Cardiac muscle cell (in vitro differentiated cells and primary cell): ENCODE measurements at regions not wholly inside any gene's neighbourhood (a gene's known extent, or its start where the extent isn't known, plus 50 kb on each side); places are given as distances from the start of the nearest gene placed in this dataset.

Experiments used
- DNase-seq, 2 donors: peaks; one replicate each; pipeline versions ENCODE4 v3.0.0 to v3.0.0-alpha.2; 2010 to 2017; ENCODE audit warnings: low read depth in 1 of 2, low spot score in 1 of 2
- H3K27ac ChIP-seq: fragments of 200-600 bp; sonication (generic); 2 replicates; pipeline ENCODE4 v1.5.1; 2016
- H3K27me3 ChIP-seq: fragments of 200-600 bp; sonication (generic); 2 replicates; pipeline ENCODE4 v1.6.0; 2016; ENCODE audit warnings: control low read depth
- H3K36me3 ChIP-seq: fragments of 200-600 bp; sonication (generic); 2 replicates; pipeline ENCODE4 v1.5.1; 2016; ENCODE audit warnings: control low read depth
- H3K4me1 ChIP-seq: fragments of 200-600 bp; sonication (generic); 2 replicates; pipeline ENCODE4 v1.8.1; 2017; ENCODE audit warnings: low read depth, mild to moderate bottlenecking, mixed run types
- H3K4me3 ChIP-seq: fragments of 200-600 bp; sonication (generic); 2 replicates; pipeline ENCODE4 v1.5.1; 2016; ENCODE audit warnings: mild to moderate bottlenecking
- H3K9me3 ChIP-seq: fragments of 200-600 bp; sonication (generic); 2 replicates; pipeline ENCODE4 v1.5.1; 2017; ENCODE audit warnings: low read depth, mild to moderate bottlenecking, control low read depth
- CTCF ChIP-seq: IDR thresholded peaks from 2 replicates; pipeline ENCODE4 v1.5.1; 2012; ENCODE audit warnings: low read depth, mild to moderate bottlenecking, low read length

DNA sequence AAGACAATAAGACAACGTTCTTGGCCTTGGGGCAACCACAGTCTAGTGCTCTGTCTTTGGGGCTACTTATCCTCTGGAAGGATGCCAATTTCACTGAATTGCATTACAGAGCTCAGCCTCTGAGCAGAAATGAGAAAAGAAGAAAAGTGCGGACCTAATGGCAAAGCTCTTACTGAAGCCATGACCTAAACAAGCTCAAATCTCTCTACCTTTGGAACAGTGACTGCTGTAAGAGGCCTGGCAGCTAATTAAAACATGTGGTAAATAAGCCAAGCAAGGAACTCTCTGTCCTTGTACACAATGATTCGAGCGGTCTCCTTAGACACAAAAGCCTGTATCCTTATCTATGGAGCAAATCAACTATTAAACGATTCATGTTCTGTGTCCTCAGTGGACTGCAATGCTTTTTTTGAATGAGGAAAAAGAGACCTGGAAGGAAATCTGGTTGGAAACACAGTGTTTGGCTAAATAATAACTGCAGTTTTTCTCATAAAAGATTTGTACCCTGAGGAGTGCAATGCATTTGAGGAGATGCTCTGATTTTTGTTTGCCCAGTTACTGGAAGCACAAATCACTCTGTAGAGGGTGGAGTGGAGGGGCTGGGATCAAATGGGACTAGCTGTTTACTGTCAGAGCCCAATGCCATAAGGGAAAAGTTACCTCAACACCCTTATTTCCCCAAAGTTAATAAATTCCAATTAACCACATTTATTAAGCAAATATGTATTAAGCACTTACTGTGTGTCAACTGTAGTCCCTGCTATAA is 113.9 kb downstream of the NDUFA12 start:
- Histone ChIP-seq H3K36me3 (no peaks in the 10 kb centered on the region), H3K4me1 (no peaks in the 10 kb centered on the region), H3K27ac (no peak overlapping the region), H3K4me3 (no peak overlapping the region), H3K9me3 (no peaks in the 10 kb centered on the region), H3K27me3 (peaks cover 4% of the 10 kb centered on the region)
- DNase-seq, result peak in 1 of 2 donors; percentile 3
- TF ChIP-seq CTCF, result no peak

GRCh38 chr12:94879542-94879941 is 124.0 kb downstream of the NDUFA12 start:
- DNase-seq, result peak; percentile 17 to 75
- Histone ChIP-seq H3K4me1 (no peaks in the 10 kb centered on the region), H3K27ac (no peak overlapping the region), H3K9me3 (no peaks in the 10 kb centered on the region), H3K36me3 (no peaks in the 10 kb centered on the region), H3K4me3 (no peak overlapping the region), H3K27me3 (peaks cover 35% of the 10 kb centered on the region)
- TF ChIP-seq CTCF, result no peak

DNA sequence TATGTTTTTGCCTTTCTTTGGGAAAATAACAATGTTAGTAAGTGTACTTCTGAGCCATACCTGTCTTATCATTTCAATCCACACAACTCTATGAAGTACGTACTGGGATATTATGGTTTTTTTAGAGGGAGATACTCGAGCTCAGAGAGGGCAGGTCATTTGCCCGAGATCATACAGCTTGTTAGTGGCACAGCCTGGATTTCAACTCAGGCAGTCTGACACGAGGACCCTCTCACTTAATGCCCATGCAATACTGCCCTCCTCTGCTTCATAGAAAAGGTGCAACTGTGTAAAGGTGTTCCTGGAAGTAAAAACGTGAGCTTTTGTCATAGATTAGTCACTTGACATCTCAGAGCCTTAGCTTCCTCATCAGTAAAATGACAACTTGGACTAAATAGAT is 128.0 kb downstream of the NDUFA12 start:
- Histone ChIP-seq H3K27ac (no peak overlapping the region), H3K27me3 (peaks cover 75% of the 10 kb centered on the region), H3K9me3 (no peaks in the 10 kb centered on the region), H3K4me1 (no peaks in the 10 kb centered on the region), H3K4me3 (no peak overlapping the region), H3K36me3 (no peaks in the 10 kb centered on the region)
- peak; percentile 13 to 27 for DNase-seq
- TF ChIP-seq CTCF, result no peak

- DNase-seq, result no peak
- Histone ChIP-seq H3K9me3 (no peaks in the 10 kb centered on the region), H3K27ac (no peak overlapping the region), H3K4me1 (no peaks in the 10 kb centered on the region), H3K27me3 (peaks cover 75% of the 10 kb centered on the region), H3K36me3 (no peaks in the 10 kb centered on the region), H3K4me3 (no peak overlapping the region)
- no peak for TF ChIP-seq CTCF
Observed at GRCh38 chr12:94874518-94875302, 128.8 kb downstream of the NDUFA12 start.

DNA sequence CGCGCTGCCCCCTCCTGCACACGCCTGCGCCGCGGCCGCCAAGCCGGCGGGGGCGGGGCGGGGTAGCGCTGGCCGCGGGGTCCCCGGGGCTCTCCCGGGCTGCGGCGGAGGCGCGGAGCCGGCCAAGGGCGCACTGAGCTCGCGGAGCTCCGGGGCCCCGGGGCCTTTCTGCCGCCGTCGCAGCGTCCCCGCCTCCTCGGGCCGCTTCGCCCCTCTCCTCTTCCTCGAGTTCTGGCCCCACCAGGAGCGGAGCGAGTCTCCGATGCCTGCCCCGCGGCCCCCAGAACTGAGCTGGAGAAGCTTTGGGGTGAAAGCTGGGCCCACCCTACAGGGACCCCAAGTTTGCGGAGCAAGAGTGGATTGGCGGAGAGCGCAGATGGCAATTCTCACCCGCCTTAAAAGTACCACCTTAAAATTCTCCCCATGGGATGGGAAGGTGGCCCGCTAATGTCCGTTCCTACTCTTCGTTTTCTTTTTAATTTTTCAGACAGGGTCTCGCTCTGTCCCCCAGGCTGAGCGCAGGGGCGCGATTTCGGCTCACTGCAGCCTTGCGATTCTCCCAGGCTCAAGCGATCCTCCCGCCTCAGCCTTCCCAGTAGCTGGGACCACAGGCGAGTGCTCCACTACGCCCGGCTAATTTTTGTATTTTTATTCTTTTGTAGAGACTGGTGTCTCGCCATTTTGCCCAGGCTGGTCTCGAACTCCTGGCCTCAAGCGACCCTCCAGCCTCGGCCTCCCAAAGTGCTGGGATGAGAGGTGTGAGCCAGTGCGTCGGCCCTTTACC is 129.6 kb downstream of the NDUFA12 start:
- Histone ChIP-seq H3K27me3 (peaks cover 75% of the 10 kb centered on the region), H3K27ac (no peak overlapping the region), H3K4me3 (peak overlapping the region; percentile 34), H3K9me3 (no peaks in the 10 kb centered on the region), H3K4me1 (no peaks in the 10 kb centered on the region), H3K36me3 (no peaks in the 10 kb centered on the region)
- no peak for TF ChIP-seq CTCF
- no peak for DNase-seq
